ENCODE measurements at regions not wholly inside any gene's neighbourhood (a gene's known extent, or its start where the extent isn't known, plus 50 kb on each side); places are given as distances from the start of the nearest gene placed in this dataset.
"Not testable (repeated sequence)": the region's sequence is repeated elsewhere in the genome, so short reads cannot be mapped to it uniquely, and the experiment has no call there.

GRCh38 chr7:91719008-91719407 lies 161.5 kb downstream of the MTERF1 start:
- Histone ChIP-seq H3K4me1 (no peaks in the 10 kb centered on the region), H3K4me3 (no peak overlapping the region), H3K9me3 (peaks cover 0 to 3% (median 1%) of the 10 kb centered on the region in 4 donors), H3K27me3 (no peaks in the 10 kb centered on the region), H3K36me3 (no peaks in the 10 kb centered on the region), H3K27ac (no peak overlapping the region)
- no peak for TF ChIP-seq POLR2A (IDR thresholded peaks at IDR 0.05)
- intact Hi-C loops (cut with DNase I): no loop called here
- no peak for DNase-seq
- WGBS, 2 donors: 84 to 88% methylated on average over 1 of the region's 1 CpG

GRCh38 chr7:91720260-91720937 lies 160.1 kb downstream of the MTERF1 start:
- WGBS, 2 donors: 88 to 93% methylated on average over 3 of the region's 3 CpGs

GRCh38 chr7:91722831-91723230 lies 157.7 kb downstream of the MTERF1 start:
- Histone ChIP-seq H3K36me3 (no peaks in the 10 kb centered on the region), H3K4me1 (no peaks in the 10 kb centered on the region), H3K27ac (no peak overlapping the region), H3K9me3 (peaks cover 0 to 2% (median 0%) of the 10 kb centered on the region in 4 donors), H3K27me3 (no peaks in the 10 kb centered on the region), H3K4me3 (no peak overlapping the region)
- TF ChIP-seq CTCF (IDR thresholded peaks at IDR 0.05) (no peak), EP300 (IDR thresholded peaks at IDR 0.05) (no peak)
- intact Hi-C loops (cut with DNase I): no loop called here
- no peak for DNase-seq

More at GRCh38 chr7:91720260-91720937, 160.1 kb downstream of the MTERF1 start:
- no peak for DNase-seq
- Histone ChIP-seq H3K4me1 (no peaks in the 10 kb centered on the region), H3K27ac (no peak overlapping the region), H3K9me3 (peaks cover 0 to 3% (median 1%) of the 10 kb centered on the region in 4 donors), H3K27me3 (no peaks in the 10 kb centered on the region), H3K4me3 (no peak overlapping the region), H3K36me3 (no peaks in the 10 kb centered on the region)
- TF ChIP-seq EP300 (IDR thresholded peaks at IDR 0.05) (no peak), POLR2A (IDR thresholded peaks at IDR 0.05) (no peak), POLR2AphosphoS5 (IDR thresholded peaks at IDR 0.05) (no peak), CTCF (IDR thresholded peaks at IDR 0.05) (no peak)
- intact Hi-C loops (cut with DNase I): no loop called here

- H3K27ac ChIP-seq; H3K4me3 ChIP-seq; H3K4me1 ChIP-seq; H3K9me3 ChIP-seq; intact Hi-C loops (cut with DNase I); DNase-seq; H3K27me3 ChIP-seq; H3K36me3 ChIP-seq: not testable (repeated sequence)
- WGBS, 2 donors: 92% methylated on average over 2 of the region's 2 CpGs
These were observed 151.5 kb downstream of the MTERF1 start for GRCh38 chr7:91729046-91729445.

GRCh38 chr7:91731976-91732375 lies 148.5 kb downstream of the MTERF1 start:
- H3K4me3 ChIP-seq: no peak overlapping the region
- peaks cover 0 to 4% (median 1%) of the 10 kb centered on the region in 4 donors for H3K9me3 ChIP-seq
- no peaks in the 10 kb centered on the region for H3K36me3 ChIP-seq
- no peaks in the 10 kb centered on the region for H3K4me1 ChIP-seq
- TF ChIP-seq CTCF (IDR thresholded peaks at IDR 0.05) (no peak), POLR2A (IDR thresholded peaks at IDR 0.05) (no peak), POLR2AphosphoS5 (IDR thresholded peaks at IDR 0.05) (no peak), EP300 (IDR thresholded peaks at IDR 0.05) (no peak)
- intact Hi-C loops (cut with DNase I): no loop called here
- H3K27ac ChIP-seq: no peak overlapping the region
- no peaks in the 10 kb centered on the region for H3K27me3 ChIP-seq
- DNase-seq: no peak
- 73 to 81% methylated on average over 5 of the region's 5 CpGs for WGBS, 2 donors

GRCh38 chr7:91749418-91749817 lies 131.1 kb downstream of the MTERF1 start:
- H3K27ac ChIP-seq: no peak overlapping the region
- no peaks in the 10 kb centered on the region for H3K36me3 ChIP-seq
- no peak for DNase-seq
- no peaks in the 10 kb centered on the region for H3K4me1 ChIP-seq
- intact Hi-C loops (cut with DNase I): no loop called here
- peaks cover 0 to 3% (median 0%) of the 10 kb centered on the region in 4 donors for H3K9me3 ChIP-seq
- H3K27me3 ChIP-seq: no peaks in the 10 kb centered on the region
- WGBS, 2 donors: 93 to 94% methylated on average over 3 of the region's 3 CpGs
- TF ChIP-seq POLR2A (IDR thresholded peaks at IDR 0.05) (no peak), CTCF (IDR thresholded peaks at IDR 0.05) (no peak), POLR2AphosphoS5 (IDR thresholded peaks at IDR 0.05) (no peak), EP300 (IDR thresholded peaks at IDR 0.05) (no peak)
- H3K4me3 ChIP-seq: no peak overlapping the region
